Activated CD4-positive, CD25-positive, alpha-beta regulatory T cell treated with anti-CD3 and anti-CD28 coated beads, Interleukin-2, amount 50 U/mL, for 72 hours (primary cell): ENCODE measurements at regions not wholly inside any gene's neighbourhood (a gene's known extent, or its start where the extent isn't known, plus 50 kb on each side); places are given as distances from the start of the nearest gene placed in this dataset.
"Not testable (repeated sequence)": the region's sequence is repeated elsewhere in the genome, so short reads cannot be mapped to it uniquely, and the experiment has no call there.

Experiments used
- DNase-seq: peaks from one replicate; pipeline ENCODE4 v3.0.0; 2021

- DNase-seq = no peak
Measured at GRCh38 chr3:118504906-118505305, 529.7 kb downstream of the IGSF11 start.

- DNase-seq = no peak
Measured at GRCh38 chr3:118505784-118506183, 528.9 kb downstream of the IGSF11 start.

- DNase-seq = no peak
Measured at GRCh38 chr3:118511402-118511801, 523.2 kb downstream of the IGSF11 start.

- no peak for DNase-seq
Measured at GRCh38 chr3:118512301-118512700, 522.3 kb downstream of the IGSF11 start.

DNA sequence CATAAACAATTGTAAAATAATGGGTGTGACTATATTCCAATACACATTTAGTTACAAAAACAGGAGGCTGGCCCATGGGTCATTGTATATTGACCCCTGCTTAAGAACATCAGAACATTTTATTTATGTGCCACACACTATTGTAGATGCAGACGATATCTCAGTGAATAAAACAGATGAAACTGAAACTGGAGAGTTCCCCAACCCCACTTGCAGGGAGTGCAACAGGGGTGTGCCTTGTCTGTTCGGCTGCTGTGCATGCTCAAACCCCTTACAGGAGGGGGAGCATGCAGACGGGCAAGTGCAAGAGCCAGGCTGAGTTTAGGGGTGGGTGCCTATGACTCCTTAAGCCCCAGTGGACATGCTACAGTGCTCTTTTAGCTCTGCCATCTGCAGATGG is 509.6 kb downstream of the IGSF11 start:
- DNase-seq = no peak

- no peak for DNase-seq
Measured at GRCh38 chr3:118526758-118527513, 507.7 kb downstream of the IGSF11 start.

DNA sequence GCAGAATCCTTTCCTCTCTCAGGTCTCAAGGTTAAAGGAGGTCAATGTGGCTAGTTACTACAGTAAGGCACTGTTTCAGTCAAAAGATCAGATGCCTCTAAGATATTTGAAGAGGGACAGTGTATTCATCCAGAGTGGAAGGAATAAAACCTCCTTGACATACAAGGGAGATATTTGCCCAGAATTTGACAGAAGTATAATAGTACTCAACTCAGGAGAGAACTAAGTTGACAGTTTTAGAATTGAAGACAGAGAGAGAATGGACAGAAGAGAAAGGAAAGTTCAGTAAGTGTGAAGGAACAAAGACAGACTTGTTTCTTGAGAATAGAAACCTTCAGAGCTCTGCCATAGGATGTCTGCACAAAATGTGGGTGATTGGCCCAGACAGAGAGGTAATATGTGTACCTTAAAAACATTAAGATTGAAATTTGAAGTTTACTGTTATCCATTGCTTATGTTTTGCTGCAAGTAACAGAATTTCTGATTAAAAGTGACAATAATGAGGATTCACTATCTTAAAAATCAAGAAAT is 507.1 kb downstream of the IGSF11 start:
- no peak for DNase-seq

GRCh38 chr3:118529554-118529953 is 505.1 kb downstream of the IGSF11 start:
- DNase-seq = no peak

GRCh38 chr3:118530350-118530922 is 504.2 kb downstream of the IGSF11 start:
- DNase-seq = no peak

GRCh38 chr3:118530927-118531356 is 503.7 kb downstream of the IGSF11 start:
- DNase-seq = not testable (repeated sequence)

- DNase-seq = no peak
Measured at GRCh38 chr3:118531816-118532215, 502.8 kb downstream of the IGSF11 start.

DNA sequence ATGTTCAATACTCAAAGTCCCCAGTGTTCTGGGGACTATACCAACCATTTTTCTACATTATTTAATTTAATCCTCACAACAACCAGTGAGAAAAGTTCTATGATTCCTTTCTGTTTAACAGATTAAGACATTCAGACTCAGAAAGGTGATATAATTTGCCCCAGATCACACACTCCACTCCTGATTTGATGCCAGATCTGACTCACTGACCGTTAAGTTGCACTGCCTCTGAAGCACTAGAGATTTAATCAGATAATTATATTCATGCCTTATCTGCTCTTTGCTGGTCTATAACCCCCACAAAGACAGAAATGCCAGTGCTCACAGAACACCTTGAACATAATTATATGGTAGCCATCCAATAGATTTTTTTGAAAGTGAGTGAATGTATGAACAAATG is 501.0 kb downstream of the IGSF11 start:
- DNase-seq = no peak

DNA sequence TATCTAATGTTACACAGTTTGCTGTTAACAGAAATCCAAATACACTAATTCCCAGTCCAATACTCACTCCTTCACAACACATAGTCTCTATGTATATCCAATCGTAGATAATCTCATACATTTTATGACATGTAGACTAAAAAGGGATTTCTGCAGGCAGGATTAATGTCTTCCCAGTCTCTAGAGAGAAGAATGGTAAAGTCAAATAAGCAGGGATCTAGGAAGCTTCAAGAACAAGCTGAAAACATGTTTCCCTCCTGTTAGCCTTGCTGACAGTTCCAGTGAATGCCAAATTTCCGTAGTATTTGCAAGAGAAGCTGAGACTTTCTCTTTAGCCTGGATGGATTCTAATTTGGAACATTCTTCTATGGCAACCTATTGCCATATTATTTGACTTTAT is 500.1 kb downstream of the IGSF11 start:
- DNase-seq = no peak

DNA sequence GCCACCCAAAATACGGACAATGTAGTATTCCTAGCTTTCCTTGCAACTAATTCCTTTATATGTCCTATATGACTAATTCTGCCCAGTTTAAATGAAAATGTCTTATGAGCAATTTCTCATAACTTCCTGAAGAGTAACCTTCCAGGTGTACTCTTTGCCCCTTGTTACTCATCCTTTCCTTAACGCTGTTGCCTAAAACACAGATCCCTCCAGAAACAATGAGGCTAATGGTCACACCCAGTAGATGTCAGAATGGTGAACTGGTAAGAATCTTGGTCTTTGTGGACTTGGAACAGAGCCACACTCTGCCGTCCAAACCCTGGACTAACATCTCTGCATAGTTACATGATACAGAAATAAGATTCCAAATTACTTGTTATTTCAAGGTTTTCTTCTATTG is 497.9 kb downstream of the IGSF11 start:
- DNase-seq = no peak

GRCh38 chr3:118537454-118537853 is 497.2 kb downstream of the IGSF11 start:
- DNase-seq = no peak

- no peak for DNase-seq
Measured at GRCh38 chr3:118538187-118538586, 496.5 kb downstream of the IGSF11 start.

GRCh38 chr3:118539820-118540447 is 494.7 kb downstream of the IGSF11 start:
- DNase-seq = not testable (repeated sequence)

DNA sequence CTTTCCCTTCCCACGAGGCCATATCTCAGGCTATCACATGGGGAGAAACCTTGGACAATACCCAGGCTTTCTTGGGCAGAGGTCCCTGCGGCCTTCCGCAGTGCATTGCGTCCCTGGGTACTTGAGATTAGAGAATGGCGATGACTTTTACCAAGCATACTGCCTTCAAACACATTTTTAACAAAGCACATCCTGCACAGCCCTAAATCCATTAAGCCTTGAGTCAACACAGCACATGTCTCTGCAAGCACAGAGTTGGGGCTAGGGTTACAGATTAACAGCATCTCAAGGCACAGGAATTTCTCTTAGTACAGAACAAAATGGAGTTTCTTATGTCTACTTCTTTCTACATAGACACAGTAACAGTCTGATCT is 494.2 kb downstream of the IGSF11 start:
- not testable (repeated sequence) for DNase-seq

DNA sequence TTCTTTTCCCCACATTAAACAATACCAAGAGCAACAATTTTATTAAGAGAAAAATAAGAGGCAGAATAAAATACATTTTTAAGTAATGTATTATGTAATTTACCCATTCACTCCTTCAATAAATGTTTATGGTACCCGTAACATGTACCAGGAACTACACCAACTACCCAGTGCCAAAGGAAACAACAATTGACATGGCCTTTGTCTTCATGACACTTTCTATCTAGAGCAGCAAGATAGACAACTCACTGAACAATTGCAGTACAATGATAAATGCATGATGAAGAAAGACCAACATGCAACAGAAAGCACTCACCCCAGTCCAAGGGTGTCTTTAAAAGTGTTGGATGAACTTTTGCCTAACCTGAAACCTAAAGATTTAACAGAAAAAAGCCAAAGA is 493.8 kb downstream of the IGSF11 start:
- no peak for DNase-seq

- no peak for DNase-seq
Measured at GRCh38 chr3:118541796-118542195, 492.9 kb downstream of the IGSF11 start.

DNA sequence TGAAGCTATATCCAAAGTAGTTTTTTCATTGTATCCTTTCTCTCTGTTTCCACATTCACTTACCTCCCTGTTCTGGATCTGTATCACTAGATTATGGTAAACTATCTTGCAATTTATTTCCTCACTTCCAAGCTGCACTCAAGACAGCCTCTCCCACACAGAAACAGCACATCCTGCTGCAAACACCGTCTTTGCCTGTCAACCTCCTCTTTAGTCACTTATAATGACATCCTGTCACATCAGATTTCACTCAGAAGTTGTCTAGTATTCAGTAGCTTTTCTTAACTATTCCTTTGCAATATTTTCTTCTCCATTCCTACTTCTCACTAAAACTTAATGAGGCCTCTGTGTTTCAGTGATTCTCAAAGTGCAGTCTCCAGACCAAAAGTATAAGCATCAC is 490.8 kb downstream of the IGSF11 start:
- DNase-seq = no peak

DNA sequence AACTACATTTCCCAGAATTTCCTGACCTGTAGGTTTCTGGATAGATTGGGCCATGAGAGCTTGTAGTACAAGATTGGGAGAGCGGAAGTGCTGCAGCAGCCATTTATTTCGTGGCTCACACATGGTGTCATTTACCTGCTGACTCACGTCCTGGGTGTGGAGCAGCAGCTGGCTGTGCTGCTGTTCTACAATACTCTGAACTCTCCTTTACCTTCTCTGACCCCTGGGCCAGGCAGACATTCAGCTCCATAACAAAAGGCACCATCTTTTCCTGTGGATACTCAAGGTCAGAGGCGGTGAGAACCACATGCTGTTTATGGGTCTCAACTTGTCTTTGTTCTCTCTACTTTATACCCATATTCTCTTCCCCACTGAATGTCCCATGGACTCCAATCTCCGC is 490.2 kb downstream of the IGSF11 start:
- DNase-seq = no peak

DNA sequence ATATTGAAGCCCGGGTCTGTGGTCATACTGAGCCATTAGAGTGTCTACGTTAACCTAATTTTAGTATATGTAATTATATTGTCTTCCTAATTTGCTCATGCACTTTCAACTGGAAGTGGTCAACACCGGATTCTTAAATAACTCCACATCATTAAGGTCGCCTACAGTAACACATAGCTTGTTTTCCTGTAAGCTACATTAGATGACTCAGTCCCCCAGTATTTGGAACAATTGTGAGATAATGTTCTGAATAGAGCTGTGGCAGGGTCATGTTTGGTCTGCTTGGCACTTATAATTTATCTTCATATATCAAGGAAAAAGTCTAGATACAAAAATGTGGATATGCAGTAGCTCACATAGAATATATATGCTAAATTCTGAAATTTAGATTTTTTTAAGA is 486.2 kb downstream of the IGSF11 start:
- DNase-seq = no peak

DNA sequence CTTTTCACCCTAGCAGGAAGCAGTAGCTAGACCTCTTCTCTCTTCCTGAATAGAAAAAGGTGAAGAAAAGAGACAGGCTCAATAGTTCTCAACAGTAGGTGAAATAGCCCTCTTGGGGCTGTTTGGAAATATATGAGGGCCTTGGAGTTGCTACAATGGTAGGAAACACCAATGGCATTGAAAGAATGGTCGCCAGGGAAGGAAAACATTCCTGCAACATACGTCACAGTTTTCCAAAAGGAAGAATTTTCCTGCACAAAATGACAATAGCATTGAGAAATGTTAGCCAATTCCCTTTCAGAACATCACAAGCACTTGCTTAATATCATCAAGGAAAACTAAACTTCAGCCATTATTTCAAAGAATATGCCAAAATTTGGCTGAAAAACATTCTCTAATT is 484.5 kb downstream of the IGSF11 start:
- no peak for DNase-seq
